Nephron (organoid): ENCODE measurements at regions not wholly inside any gene's neighbourhood (a gene's known extent, or its start where the extent isn't known, plus 50 kb on each side); places are given as distances from the start of the nearest gene placed in this dataset.

ENCODE experiments used
- H3K27ac Mint-ChIP-seq, 3 experiments: 2 replicates each; pipeline ENCODE4 v1.8.0; 2020; ENCODE audit warnings: mixed read lengths in 3 of 3, mild to moderate bottlenecking in 2 of 3, moderate library complexity in 1 of 3
- H3K27me3 Mint-ChIP-seq: 2 replicates; pipeline ENCODE4 v1.8.0; 2021; ENCODE audit warnings: low read depth, mild to moderate bottlenecking, moderate library complexity, mixed read lengths
- H3K36me3 Mint-ChIP-seq: 2 replicates; pipeline ENCODE4 v1.8.0; 2020; ENCODE audit warnings: low read depth, mixed read lengths
- H3K4me1 Mint-ChIP-seq: 2 replicates; pipeline ENCODE4 v1.8.0; 2020; ENCODE audit warnings: mixed read lengths
- H3K4me3 Mint-ChIP-seq, 3 experiments: 2 replicates each; pipeline ENCODE4 v1.8.0; 2020; ENCODE audit warnings: mild to moderate bottlenecking in 3 of 3, mixed read lengths in 3 of 3, moderate library complexity in 2 of 3
- H3K9me3 Mint-ChIP-seq: 2 replicates; pipeline ENCODE4 v1.8.0; 2020; ENCODE audit warnings: mixed read lengths
- TF ChIP-seq, protein P1 (sequence below), 3 experiments: fragments of 200-600 bp; sonication (generic); IDR thresholded peaks; one replicate each; pipeline ENCODE4 v1.5.0; 2021; ENCODE audit warnings: antibody characterized with exemption in 3 of 3; ENCODE audit not compliant: unreplicated experiment in 3 of 3

DNA sequence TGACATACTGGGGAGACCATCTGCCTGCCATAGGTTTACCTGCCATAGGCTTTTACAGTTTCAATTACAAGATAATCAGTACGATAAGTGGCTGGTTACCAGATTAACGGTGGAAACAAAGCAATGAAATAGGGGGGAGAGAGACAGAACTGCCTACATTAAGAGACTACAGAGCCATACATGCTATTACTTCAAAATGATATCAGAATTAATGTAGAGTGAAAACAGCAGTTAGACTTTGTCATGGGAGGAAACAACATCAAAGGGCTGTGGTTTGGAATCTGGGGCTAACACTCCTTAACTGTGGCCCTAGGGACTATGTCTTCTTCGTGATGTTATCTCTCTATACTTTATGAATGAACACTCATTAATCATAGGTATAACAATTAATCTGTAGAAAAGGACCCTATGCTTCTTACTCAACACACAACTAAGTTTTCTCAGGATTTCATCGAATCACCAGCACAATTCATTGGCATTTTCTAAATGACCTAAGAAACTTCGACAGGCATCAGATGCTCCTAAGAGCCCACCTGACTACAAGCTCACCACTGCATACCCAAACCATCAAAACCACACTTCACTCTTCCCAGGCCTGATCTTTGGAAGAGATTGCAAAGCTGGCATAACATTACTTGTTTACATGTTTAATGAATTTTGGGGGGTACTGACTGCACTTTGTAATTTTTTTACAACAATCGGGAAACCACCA, 475.6 kb upstream of the SOX5 start:
- no peak overlapping the region for H3K27ac Mint-ChIP-seq
- no peaks in the 10 kb centered on the region for H3K36me3 Mint-ChIP-seq
- peaks cover 6% of the 10 kb centered on the region for H3K9me3 Mint-ChIP-seq
- H3K4me3 Mint-ChIP-seq: no peak overlapping the region
- TF ChIP-seq, protein P1, sequence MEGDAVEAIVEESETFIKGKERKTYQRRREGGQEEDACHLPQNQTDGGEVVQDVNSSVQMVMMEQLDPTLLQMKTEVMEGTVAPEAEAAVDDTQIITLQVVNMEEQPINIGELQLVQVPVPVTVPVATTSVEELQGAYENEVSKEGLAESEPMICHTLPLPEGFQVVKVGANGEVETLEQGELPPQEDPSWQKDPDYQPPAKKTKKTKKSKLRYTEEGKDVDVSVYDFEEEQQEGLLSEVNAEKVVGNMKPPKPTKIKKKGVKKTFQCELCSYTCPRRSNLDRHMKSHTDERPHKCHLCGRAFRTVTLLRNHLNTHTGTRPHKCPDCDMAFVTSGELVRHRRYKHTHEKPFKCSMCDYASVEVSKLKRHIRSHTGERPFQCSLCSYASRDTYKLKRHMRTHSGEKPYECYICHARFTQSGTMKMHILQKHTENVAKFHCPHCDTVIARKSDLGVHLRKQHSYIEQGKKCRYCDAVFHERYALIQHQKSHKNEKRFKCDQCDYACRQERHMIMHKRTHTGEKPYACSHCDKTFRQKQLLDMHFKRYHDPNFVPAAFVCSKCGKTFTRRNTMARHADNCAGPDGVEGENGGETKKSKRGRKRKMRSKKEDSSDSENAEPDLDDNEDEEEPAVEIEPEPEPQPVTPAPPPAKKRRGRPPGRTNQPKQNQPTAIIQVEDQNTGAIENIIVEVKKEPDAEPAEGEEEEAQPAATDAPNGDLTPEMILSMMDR (IDR thresholded peaks at IDR 0.05; ENCODE audit: unreplicated experiment in 3 of 3): no peak
- H3K27me3 Mint-ChIP-seq: no peaks in the 10 kb centered on the region
- peaks cover 15% of the 10 kb centered on the region for H3K4me1 Mint-ChIP-seq

DNA sequence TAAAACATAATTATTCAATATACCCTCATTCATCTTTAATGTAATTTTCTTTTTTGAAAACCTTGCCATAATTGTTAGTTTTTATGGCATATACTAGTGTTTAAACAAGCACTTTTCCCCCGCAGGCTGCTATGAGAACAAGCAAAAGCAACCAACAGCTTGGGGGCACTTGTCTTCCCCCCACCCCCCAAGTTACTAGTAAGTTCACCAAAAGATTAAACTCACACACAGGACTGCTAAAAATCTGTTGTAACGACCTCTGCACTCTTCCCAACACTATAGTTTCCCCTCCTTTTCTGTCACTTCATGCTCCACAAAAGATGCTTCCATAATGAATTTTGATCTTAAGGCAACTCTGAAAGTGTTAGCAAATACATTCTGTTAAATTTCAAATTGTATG, 474.9 kb upstream of the SOX5 start:
- Mint-ChIP-seq H3K9me3 (peaks cover 6% of the 10 kb centered on the region), H3K36me3 (no peaks in the 10 kb centered on the region), H3K4me3 (no peak overlapping the region), H3K4me1 (peaks cover 15% of the 10 kb centered on the region), H3K27ac (no peak overlapping the region), H3K27me3 (no peaks in the 10 kb centered on the region)
- TF ChIP-seq, protein P1 (IDR thresholded peaks at IDR 0.05; ENCODE audit: unreplicated experiment in 3 of 3): no peak

DNA sequence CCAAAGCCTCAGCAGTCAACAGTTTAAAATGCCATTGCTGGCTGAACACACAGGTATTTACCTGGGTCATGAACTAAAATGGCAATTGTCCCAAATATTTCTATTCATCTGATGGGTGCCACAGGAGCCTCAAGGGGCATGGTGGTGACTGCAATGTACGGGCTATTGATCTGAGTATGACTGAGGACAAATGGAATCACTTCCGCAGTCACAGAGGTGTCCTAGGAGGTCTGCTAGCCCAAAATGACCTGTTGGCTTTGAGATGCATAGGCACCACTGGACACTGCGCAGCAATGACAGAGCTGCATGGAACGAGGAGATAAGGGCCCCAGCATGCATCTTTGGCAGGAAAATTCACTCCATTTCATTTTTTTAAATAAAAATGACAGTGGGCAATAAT, 474.1 kb upstream of the SOX5 start:
- peaks cover 6% of the 10 kb centered on the region for H3K9me3 Mint-ChIP-seq
- H3K27me3 Mint-ChIP-seq: no peaks in the 10 kb centered on the region
- no peaks in the 10 kb centered on the region for H3K36me3 Mint-ChIP-seq
- no peak overlapping the region for H3K4me3 Mint-ChIP-seq
- H3K27ac Mint-ChIP-seq: no peak overlapping the region
- H3K4me1 Mint-ChIP-seq: peaks cover 15% of the 10 kb centered on the region
- TF ChIP-seq, protein P1 (IDR thresholded peaks at IDR 0.05; ENCODE audit: unreplicated experiment in 3 of 3): no peak

- TF ChIP-seq, protein P1 (IDR thresholded peaks at IDR 0.05; ENCODE audit: unreplicated experiment in 3 of 3): no peak
- Mint-ChIP-seq H3K4me3 (no peak overlapping the region), H3K9me3 (peaks cover 6% of the 10 kb centered on the region), H3K27me3 (no peaks in the 10 kb centered on the region), H3K27ac (no peak overlapping the region), H3K4me1 (no peaks in the 10 kb centered on the region), H3K36me3 (peaks cover 4% of the 10 kb centered on the region)
Observed at GRCh38 chr12:24421759-24422158, 472.3 kb upstream of the SOX5 start.

- H3K4me3 Mint-ChIP-seq: no peak overlapping the region
- peaks cover 6% of the 10 kb centered on the region for H3K9me3 Mint-ChIP-seq
- H3K4me1 Mint-ChIP-seq: no peaks in the 10 kb centered on the region
- peaks cover 4% of the 10 kb centered on the region for H3K36me3 Mint-ChIP-seq
- TF ChIP-seq, protein P1 (IDR thresholded peaks at IDR 0.05; ENCODE audit: unreplicated experiment in 3 of 3): no peak
- no peak overlapping the region for H3K27ac Mint-ChIP-seq
- H3K27me3 Mint-ChIP-seq: no peaks in the 10 kb centered on the region
Observed at GRCh38 chr12:24418157-24418556, 468.7 kb upstream of the SOX5 start.
